Endothelial cell of umbilical vein (primary cell): ENCODE measurements at regions not wholly inside any gene's neighbourhood (a gene's known extent, or its start where the extent isn't known, plus 50 kb on each side); places are given as distances from the start of the nearest gene placed in this dataset.

Source experiments
- BruUV-seq: library from RNA; stranded (reverse); fragments of 400-500 nt; replicated peaks from 2 replicates; lab custom pipeline; 2021; lab: Mats Ljungman, UMichigan
- CTCF ChIA-PET: fragments of 300-600, 350-600 bp; sonication (Branson Sonifier 250); formaldehyde crosslinking; loops from one replicate; lab custom pipeline; 2021; ENCODE audit warnings: antibody characterized with exemption, inconsistent platforms; lab: Charles Lee
- POLR2A ChIA-PET: fragments of 300-600, 350-600 bp; sonication (Branson Sonifier 250); formaldehyde crosslinking; loops from one replicate; lab custom pipeline; 2021; ENCODE audit warnings: antibody characterized with exemption, inconsistent platforms; lab: Charles Lee
- DNase-seq: peaks from one replicate; pipeline ENCODE4 v3.0.0-alpha.2; 2011; ENCODE audit warnings: low read depth, low spot score
- FAIRE-seq: peaks from 2 replicates; lab custom pipeline; 2011; peaks lifted over from hg19 to GRCh38; lab: Jason Lieb, UNC
- H2AFZ ChIP-seq: 2 replicates; pipeline ENCODE4 v1.6.0; 2012; ENCODE audit warnings: low read depth, low read length, control low read depth, inconsistent platforms
- H3K27ac ChIP-seq: 2 replicates; pipeline ENCODE4 v1.5.1; 2011; ENCODE audit warnings: low read depth, mild to moderate bottlenecking, control low read depth, low read length, moderate library complexity; ENCODE audit not compliant: insufficient read depth
- H3K27me3 ChIP-seq, 2 experiments: 2 replicates each; pipeline versions ENCODE4 v1.6.0 to v1.6.1; 2011; ENCODE audit warnings: low read length in 2 of 2, mixed read lengths in 1 of 2; ENCODE audit not compliant: control insufficient read depth in 2 of 2, insufficient read depth in 2 of 2
- H3K36me3 ChIP-seq, 2 experiments: 2 replicates in 1 of 2; 3 replicates in 1 of 2; pipeline ENCODE4 v1.5.1; 2011; ENCODE audit warnings: low read length in 2 of 2, mild to moderate bottlenecking in 1 of 2, moderate library complexity in 1 of 2; ENCODE audit not compliant: control insufficient read depth in 2 of 2, insufficient read depth in 2 of 2; ENCODE audit errors: extremely low read depth in 1 of 2
- H3K4me1 ChIP-seq: 3 replicates; pipeline ENCODE4 v1.5.1; 2011; ENCODE audit warnings: mild to moderate bottlenecking, low read length; ENCODE audit not compliant: control insufficient read depth, insufficient read depth; ENCODE audit errors: extremely low read depth
- H3K4me2 ChIP-seq: 2 replicates; pipeline ENCODE4 v1.6.1; 2011; ENCODE audit warnings: low read length, control low read depth, mixed read lengths; ENCODE audit not compliant: insufficient read depth
- H3K4me3 ChIP-seq, 3 experiments: fragments of 200-600 bp in 1 of 3; sonication (generic), shearing (Covaris generic) in 1 of 3; replicated peaks in 1 of 3; 2 replicates each; pipeline ENCODE4 v1.5.1; 2011 to 2016; ENCODE audit warnings: control low read depth in 3 of 3, low read length in 3 of 3, mild to moderate bottlenecking in 2 of 3, inconsistent platforms in 1 of 3, low read depth in 1 of 3, moderate library complexity in 1 of 3; ENCODE audit not compliant: insufficient read depth in 1 of 3
- H3K79me2 ChIP-seq: 2 replicates; pipeline ENCODE4 v1.6.0; 2012; ENCODE audit warnings: low read length, inconsistent platforms; ENCODE audit not compliant: control insufficient read depth, insufficient read depth
- H3K9ac ChIP-seq: replicated peaks from 2 replicates; pipeline ENCODE3; 2011; ENCODE audit warnings: low read length, control low read depth; ENCODE audit not compliant: insufficient read depth; ENCODE audit errors: extremely low read depth
- H3K9me1 ChIP-seq: replicated peaks from 3 replicates; pipeline ENCODE4 v1.6.0; 2011; ENCODE audit warnings: mild to moderate bottlenecking, low read length; ENCODE audit not compliant: control insufficient read depth, insufficient read depth; ENCODE audit errors: extremely low read depth
- H3K9me3 ChIP-seq: replicated peaks from 2 replicates; pipeline ENCODE4 v1.5.1; 2012; ENCODE audit warnings: low read length, inconsistent platforms; ENCODE audit not compliant: control insufficient read depth, insufficient read depth
- H4K20me1 ChIP-seq: replicated peaks from 2 replicates; pipeline ENCODE3; 2011; ENCODE audit warnings: mild to moderate bottlenecking, low read length; ENCODE audit not compliant: control insufficient read depth, insufficient read depth; ENCODE audit errors: extremely low read depth
- EZH2 ChIP-seq: IDR thresholded peaks from 2 replicates; pipeline ENCODE4 v1.6.1; 2012; ENCODE audit warnings: borderline replicate concordance, low read depth, mild to moderate bottlenecking, moderate library complexity, low read length, inconsistent platforms; ENCODE audit not compliant: severe bottlenecking
- FOS ChIP-seq: IDR thresholded peaks from 2 replicates; pipeline ENCODE4 v1.6.1; 2011; ENCODE audit warnings: mild to moderate bottlenecking, low read length, moderate library complexity, borderline replicate concordance; ENCODE audit not compliant: insufficient read depth
- GATA2 ChIP-seq: IDR thresholded peaks from 2 replicates; pipeline ENCODE4 v1.7.0; 2011; ENCODE audit warnings: low read depth, mild to moderate bottlenecking, moderate library complexity, mixed read lengths, low read length; ENCODE audit not compliant: insufficient read length, insufficient read depth
- JUN ChIP-seq: IDR thresholded peaks from 2 replicates; pipeline ENCODE4 v1.6.1; 2011; ENCODE audit warnings: borderline replicate concordance, low read depth; ENCODE audit not compliant: insufficient read length, insufficient read depth
- MYC ChIP-seq: IDR thresholded peaks from one replicate; pipeline ENCODE4 v1.6.1; 2011; ENCODE audit warnings: mild to moderate bottlenecking, low read depth, low read length
- POLR2A ChIP-seq: IDR thresholded peaks from 2 replicates; pipeline ENCODE4 v1.6.1; 2012; ENCODE audit warnings: low read depth, mild to moderate bottlenecking, control low read depth, low read length
- POLR2AphosphoS5 ChIP-seq: IDR thresholded peaks from 2 replicates; pipeline ENCODE4 v1.6.1; 2012; ENCODE audit warnings: low read depth, mild to moderate bottlenecking, control low read depth, low read length, moderate library complexity; ENCODE audit not compliant: insufficient read depth
- dilution Hi-C: fragments of 300-500 bp; cut with MboI; formaldehyde crosslinking; loops from one replicate; pipeline ENCODE4 v1.15.0; 2019; ENCODE audit warnings: low sequenced_read_pairs; ENCODE audit not compliant: extremely low pct_ligation_motif_present
- intact Hi-C: fragments of 100-400 bp; cut with micrococcal nuclease; formaldehyde crosslinking; loops from one replicate; pipeline ENCODE4 v1.10.0; 2022
- TF ChIP-seq, protein P1 (sequence below): IDR thresholded peaks from 2 replicates; pipeline ENCODE4 v1.6.1; 2011; ENCODE audit not compliant: insufficient read depth, insufficient read length
- TF ChIP-seq, protein P2 (sequence below), 2 donors: IDR thresholded peaks; 1 replicate in 1 of 2; 2 replicates in 1 of 2; pipeline ENCODE4 v1.5.1; 2011; ENCODE audit warnings: low read length in 2 of 2, mild to moderate bottlenecking in 2 of 2, moderate library complexity in 2 of 2, control low read depth in 1 of 2, inconsistent platforms in 1 of 2, low read depth in 1 of 2; ENCODE audit not compliant: insufficient read depth in 1 of 2; ENCODE audit errors: extremely low read depth in 1 of 2

GRCh38 chr1:199405634-199406196, 621.8 kb upstream of the NR5A2 start:
- DNase-seq: no peak
- H2AFZ ChIP-seq: no peak overlapping the region
- no peaks in the 10 kb centered on the region for H3K36me3 ChIP-seq
- dilution Hi-C loops: no loop called here
- no peak overlapping the region for H3K9ac ChIP-seq
- ChIA-PET CTCF (interaction anchor here (1.1 to 1.2 kb wide), 2 partner anchors 16 to 17 kb away, joined by 3 to 4 read pairs; no protein-coding TSS in a partner anchor), POLR2A (no interaction called here)
- no peak for FAIRE-seq
- no peaks in the 10 kb centered on the region for H3K79me2 ChIP-seq
- BruUV-seq: no TSS peak
- no peak overlapping the region for H3K27ac ChIP-seq
- H4K20me1 ChIP-seq: no peaks in the 10 kb centered on the region
- H3K4me1 ChIP-seq: no peaks in the 10 kb centered on the region
- no peak overlapping the region for H3K4me2 ChIP-seq
- H3K9me3 ChIP-seq: no peaks in the 10 kb centered on the region
- TF ChIP-seq EZH2: no peak
- TF ChIP-seq MYC: no peak
- TF ChIP-seq, protein P1, sequence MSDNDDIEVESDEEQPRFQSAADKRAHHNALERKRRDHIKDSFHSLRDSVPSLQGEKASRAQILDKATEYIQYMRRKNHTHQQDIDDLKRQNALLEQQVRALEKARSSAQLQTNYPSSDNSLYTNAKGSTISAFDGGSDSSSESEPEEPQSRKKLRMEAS: no peak
- TF ChIP-seq, protein P2, sequence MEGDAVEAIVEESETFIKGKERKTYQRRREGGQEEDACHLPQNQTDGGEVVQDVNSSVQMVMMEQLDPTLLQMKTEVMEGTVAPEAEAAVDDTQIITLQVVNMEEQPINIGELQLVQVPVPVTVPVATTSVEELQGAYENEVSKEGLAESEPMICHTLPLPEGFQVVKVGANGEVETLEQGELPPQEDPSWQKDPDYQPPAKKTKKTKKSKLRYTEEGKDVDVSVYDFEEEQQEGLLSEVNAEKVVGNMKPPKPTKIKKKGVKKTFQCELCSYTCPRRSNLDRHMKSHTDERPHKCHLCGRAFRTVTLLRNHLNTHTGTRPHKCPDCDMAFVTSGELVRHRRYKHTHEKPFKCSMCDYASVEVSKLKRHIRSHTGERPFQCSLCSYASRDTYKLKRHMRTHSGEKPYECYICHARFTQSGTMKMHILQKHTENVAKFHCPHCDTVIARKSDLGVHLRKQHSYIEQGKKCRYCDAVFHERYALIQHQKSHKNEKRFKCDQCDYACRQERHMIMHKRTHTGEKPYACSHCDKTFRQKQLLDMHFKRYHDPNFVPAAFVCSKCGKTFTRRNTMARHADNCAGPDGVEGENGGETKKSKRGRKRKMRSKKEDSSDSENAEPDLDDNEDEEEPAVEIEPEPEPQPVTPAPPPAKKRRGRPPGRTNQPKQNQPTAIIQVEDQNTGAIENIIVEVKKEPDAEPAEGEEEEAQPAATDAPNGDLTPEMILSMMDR (IDR thresholded peaks at IDR 0.05; ENCODE audit: extremely low read depth in 1 of 2, insufficient read depth in 1 of 2, low read depth in 1 of 2, low read length in 2 of 2): no peak
- no peak for TF ChIP-seq GATA2
- TF ChIP-seq POLR2AphosphoS5: no peak
- no peak for TF ChIP-seq JUN
- no peak for TF ChIP-seq FOS
- no peak for TF ChIP-seq POLR2A
- H3K4me3 ChIP-seq: no peak overlapping the region
- no peaks in the 10 kb centered on the region for H3K9me1 ChIP-seq
- H3K27me3 ChIP-seq: peaks cover 3 to 5% of the 10 kb centered on the region in 2 experiments
- intact Hi-C loops: no loop called here
